GM21619 (cell line): ENCODE measurements at regions not wholly inside any gene's neighbourhood (a gene's known extent, or its start where the extent isn't known, plus 50 kb on each side); places are given as distances from the start of the nearest gene placed in this dataset.
"Not testable (repeated sequence)": the region's sequence is repeated elsewhere in the genome, so short reads cannot be mapped to it uniquely, and the experiment has no call there.

Source experiments
- ATAC-seq: cut with Tn5 transposase; IDR thresholded peaks from one replicate; pipeline ENCODE4 v1.9.1; 2021; ENCODE audit not compliant: unreplicated experiment

DNA sequence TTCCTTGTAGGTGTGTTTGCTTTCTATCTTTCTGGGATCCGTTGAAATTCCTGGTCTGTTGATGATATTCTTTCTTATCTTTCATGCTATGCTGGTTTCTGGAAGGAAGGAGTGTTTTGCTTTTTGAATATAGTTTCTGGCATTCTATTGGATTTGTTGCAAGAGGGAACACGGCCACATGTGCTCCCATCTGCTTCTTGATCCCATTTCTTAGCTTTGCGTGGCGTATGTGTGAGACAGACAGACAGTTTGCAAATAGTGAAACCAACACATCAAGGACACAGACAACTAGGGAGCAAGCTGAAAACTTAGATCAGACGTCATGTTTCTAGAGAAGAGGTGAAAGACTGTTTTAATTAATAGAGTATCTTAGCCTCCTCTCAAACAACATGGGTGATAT, 261.9 kb upstream of the PUDP start:
- no peak for ATAC-seq

DNA sequence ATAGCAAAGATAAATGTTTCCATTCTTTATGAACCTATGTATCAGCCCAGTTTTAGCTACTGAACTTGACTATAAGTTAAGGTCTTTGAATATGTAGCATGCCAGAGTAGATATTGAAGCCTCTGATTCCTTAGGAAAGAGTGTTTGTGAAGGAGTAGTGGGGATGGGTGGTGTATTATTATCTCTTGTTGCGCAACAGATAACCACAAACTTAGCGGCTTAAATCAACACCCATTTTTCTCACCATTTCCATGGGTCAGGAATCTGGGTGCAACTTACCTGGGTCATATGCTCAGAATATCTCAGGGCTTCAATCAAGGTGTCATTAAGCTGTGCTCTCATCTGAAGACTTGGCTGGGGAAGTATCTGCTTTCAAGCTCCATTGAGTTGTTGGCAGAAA, 251.4 kb upstream of the PUDP start:
- no peak for ATAC-seq

DNA sequence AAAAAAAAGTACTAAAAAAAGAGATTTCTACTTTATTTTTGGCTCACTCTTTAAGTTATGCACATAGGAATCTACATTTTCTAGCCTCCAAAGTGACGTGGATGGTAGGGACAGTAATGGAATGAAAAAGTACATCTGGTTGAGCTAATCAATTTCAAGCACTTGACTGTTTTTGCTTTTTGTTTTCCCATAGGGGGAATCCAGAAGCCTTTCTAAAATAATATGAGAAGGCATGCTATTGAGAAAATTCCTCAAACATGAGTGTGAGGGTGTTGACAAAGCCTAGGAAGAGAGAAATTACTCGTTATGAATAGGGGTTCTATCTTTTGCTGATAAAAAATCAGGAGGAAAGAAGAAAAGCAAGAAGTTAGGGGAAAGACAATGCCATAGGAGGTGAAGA, 242.5 kb upstream of the PUDP start:
- ATAC-seq = no peak

DNA sequence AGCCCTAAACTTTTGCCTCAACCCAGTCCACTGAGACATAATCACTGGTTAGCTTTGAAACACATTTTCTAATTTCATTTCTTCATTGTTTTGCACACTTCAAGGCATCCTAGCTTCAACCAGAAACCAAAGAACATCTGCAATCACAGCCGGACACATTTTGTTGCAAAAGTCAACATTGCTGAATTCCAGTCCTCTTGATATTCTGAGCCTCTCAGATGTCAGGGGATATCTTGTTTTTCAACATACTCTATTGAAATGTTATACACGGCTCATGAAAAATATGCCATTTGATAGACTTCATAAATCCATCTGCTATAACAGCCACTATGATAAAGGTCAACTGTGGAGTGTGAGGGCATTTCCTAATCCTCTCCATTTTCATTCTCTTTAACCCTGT, 241.6 kb upstream of the PUDP start:
- ATAC-seq = no peak

DNA sequence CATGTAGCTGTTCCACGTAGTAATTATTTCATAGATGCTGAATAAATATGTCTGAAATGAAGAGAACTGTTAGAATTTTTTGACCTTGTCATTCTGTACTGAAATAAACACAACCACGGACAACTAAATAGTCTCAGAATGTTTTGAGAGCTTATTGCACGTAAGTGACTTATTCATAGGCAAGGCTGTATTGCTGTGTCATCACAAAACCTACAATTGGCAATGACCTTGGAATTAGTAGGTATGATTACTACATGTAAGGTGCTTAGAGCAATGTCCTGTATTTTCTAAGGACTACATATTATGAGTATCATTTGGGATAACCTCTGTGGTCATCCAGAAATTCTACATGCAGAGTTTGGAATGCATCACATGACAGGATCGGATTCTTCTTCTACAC, 237.2 kb upstream of the PUDP start:
- ATAC-seq = no peak

DNA sequence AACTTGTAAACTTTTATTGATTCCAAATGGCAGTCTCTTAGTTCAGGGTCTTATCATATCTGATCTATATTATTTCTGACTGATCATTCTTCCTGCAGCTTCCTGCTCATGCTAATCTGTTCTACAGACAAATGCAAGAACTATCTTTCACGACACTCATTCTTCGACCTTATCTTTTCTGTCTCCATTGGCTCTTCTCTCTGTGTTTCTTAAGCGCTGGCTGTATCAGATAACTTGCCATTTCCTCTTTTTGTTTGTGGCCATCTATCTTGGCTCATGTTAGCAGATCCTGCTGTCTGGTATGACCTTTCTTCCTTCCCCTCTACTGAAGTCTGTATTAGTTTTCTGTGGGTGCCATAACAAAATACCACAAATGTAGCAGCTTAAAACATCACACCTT, 230.5 kb upstream of the PUDP start:
- ATAC-seq = no peak

DNA sequence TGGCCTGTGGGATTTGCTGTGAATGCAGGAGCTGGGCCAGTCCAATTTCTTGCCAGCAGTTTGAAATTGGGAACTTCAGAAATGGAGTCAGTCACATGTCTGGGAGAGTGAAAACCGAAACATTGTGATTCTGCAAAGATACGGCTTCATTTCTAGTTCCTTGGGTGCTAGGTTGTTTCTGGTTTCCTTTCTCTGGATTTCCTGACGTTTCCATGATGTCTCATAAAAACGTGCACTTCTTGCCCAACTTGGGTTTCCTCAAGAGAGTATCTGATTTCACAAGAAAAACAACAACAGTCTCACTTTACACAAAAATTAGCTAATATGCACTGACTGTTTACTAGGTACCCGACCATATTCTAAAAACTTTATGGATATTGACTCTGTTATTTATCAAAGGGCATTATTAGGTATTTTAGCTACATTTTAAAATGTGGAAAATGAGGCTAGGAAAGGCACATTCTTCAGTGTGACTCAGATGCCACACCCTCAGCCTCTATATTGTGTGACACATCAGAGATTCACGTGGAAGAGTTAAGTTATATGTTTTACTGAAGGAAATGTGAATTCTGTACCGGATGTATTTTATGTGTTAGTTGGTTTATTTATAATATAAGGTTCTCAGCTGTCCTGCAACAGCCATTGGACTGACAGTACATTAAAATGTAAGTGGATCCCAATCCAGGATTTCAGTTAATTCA, 225.0 kb upstream of the PUDP start:
- ATAC-seq = no peak

DNA sequence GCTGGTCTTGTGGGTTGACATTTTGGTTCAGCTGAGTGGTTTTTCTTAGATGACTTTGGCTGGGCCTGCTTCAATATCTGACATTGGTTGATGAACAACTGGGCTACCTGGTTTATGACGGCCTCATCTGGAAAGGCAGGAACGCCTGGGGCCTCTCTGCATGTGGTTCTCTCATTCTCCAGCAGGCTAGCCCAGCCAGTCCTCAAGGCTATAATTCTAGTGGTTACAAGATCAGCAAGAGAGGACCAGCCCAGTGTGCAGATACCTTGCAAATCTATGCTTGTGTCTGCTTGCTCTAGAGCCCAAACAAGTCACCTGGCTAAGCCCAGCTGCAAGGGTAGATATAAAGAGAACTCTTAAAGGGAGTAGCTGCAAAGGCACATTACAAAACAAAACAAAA, 214.2 kb upstream of the PUDP start:
- ATAC-seq = no peak

DNA sequence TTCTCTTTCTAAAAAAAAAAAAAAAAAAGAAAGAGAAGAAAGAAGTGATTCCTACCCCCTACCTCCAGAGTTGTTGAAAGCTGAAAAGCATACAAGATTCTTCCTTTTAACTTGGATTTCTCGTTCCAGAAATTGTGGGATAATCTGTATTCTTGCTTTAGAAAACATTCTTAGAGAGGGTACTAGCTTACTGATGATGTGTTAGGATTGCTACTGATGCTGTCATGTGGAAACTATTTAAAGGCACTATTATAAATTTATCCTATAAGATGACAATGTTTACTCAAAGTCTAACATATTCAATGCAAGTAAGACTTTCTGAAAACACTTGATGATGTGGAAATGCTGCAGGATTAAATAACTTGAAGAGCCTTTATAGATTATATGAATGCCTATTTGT, 204.0 kb upstream of the PUDP start:
- ATAC-seq = no peak

DNA sequence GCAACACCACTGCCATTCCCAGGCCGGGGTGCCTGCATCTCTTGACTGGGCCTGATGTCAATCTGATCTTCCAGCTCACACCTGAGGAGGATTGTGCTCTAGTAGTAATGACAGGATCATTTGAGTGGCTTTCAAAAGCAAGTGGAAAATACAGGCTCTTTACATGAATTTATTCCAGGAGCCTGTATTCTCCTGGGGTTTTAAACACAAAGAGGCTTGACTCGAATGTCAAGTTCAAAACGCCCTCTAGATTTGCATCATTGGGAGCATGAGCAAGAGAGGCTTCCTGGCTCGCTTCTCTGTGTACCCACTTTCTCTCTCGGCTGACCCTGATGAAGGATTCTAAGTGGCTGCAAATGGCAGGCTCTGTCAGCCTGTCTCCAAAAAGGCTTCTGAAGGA, 199.5 kb upstream of the PUDP start:
- no peak for ATAC-seq

DNA sequence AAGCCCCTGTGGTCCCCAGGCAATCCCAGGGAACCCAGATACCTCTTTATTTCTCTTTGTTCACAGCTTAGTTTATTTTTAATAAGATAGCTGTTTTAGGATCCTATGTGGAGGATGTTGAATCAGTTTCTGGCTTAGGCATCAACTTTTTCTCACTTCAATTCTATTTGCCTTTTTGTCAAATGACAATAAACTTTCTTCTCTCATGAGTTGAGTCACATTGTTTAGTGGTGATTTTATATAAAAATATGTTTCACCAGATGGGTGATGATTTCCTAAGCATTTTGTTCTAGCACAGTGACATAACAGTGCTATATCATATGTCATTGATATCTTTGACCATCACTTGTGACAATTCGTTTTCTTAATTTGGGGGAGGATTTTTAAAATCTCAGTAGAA, 198.1 kb upstream of the PUDP start:
- ATAC-seq = no peak

DNA sequence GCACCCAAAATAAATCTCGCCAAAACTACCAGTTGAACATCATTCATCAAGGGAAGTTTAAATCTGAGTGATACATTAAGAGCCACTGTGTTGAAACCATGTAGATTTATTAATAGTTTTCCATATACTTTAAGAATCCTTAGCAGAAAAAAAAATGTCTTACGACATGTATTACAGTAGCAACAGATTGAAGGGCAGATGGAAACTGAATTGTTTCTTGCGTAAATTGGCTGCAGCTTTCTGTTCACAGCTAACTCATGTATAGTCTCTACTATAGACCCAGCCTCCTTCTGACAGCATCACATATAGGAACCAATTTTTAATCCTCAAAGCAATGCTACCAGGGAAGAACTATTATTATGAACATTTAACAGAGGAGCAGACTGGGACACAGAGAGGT, 195.2 kb upstream of the PUDP start:
- ATAC-seq = no peak

DNA sequence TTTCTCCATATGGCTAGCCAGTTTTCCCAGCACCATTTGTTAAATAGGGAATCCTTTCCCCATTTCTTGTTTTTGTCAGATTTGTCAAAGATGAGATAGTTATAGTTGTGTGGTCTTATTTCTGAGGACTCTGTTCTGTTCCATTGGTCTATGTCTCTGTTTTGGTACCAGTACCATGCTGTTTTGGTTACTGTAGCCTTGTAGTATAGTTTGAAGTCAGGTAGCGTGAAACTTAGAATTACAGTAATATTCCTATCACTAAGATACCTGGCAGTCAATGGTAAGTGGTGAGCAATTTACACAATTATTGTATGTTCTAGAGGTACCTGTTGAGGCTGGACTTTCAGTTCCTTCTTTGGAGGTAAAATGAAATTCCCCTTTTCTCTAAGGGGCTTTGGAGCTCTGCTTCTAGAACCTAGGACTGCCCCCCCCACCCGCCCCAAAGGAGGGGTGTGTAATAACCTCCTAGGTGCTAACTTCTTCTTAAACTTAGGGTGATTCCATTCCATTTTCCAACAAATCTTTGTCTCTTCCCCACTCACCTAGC, 187.9 kb upstream of the PUDP start:
- not testable (repeated sequence) for ATAC-seq

DNA sequence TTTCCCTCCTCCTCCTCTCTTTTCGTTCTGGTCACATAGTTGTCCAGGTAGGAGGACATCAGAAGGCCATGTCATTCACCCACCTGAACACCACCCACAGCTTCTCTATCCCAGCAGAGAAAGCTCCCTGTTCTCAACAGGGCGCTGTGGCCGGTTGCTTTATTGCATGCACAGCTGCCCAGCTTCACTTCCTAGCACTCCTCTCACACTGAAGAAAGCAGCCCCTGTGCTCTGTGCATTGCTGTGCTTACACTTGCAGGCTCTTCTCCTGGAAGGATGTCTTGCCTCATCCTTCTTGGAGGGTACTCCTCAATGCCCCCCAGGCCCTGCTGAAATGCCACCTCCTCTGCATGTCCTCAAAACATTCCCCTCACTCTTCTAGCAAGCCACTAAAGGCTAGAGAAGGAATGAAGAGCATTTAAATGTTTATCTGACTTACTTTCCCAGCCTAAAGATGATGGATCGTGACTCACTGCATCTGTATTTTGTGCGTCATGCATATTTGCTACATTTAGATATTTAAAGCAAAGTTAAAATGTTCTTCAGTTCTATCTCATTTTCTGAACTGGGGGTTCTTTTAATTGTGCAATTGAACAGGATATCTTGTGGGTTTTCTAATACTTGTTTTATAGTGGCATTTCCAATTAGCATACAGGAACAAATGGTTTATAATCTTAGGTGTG, 186.4 kb upstream of the PUDP start:
- no peak for ATAC-seq

DNA sequence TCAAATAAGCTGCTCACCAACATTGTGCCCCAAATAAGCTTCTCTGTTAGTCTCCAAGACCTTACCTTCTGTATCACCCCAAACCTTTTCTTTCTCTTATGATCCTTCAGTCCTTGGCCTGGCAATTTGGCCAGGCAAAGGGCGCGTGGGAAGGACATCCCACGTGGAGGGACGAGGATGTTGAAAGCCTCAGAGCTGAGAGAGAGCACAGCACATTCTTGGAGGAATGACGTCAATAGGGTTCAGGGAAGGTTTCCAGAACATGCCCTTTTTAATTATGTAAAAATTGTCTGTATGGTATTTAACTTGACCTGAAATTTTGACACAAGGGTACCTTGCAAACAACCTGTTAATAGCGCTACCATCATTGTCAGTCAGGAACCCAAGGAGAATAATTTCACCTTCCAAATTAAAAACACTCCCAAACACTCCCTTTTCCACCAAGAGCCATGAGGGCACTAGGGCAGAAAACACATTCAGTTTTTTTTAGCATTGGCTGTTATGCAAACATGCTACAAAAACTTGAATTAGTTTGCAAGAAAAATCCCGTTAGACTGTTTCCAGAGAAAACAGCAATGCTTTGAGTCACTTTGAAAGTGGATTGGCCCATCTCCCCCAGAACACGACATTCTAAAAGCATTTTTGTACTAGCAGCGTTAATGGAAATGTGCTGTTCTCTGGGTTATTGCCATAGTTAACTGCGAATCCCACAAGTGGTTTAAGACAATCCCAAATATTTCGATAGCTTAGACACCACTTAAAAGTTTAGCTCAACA, 183.2 kb upstream of the PUDP start:
- no peak for ATAC-seq

DNA sequence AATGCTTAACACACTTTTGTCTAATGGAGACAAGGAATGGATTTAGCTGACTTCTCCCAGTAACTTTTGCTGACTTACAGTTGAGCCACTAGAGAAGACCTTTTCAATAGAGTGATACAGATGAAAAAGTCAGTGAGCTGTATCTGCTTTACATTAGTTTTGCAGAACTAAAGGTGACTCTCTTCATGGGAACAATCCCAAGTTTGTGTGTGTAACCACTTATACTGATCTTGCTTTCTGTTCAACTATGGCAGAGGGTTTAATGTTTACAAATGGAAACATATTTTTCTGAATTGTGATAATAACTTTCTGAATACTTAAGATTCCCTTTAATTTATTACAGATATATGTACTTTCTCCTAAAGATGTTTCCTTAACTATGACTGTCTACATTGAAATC, 182.6 kb upstream of the PUDP start:
- ATAC-seq = no peak

DNA sequence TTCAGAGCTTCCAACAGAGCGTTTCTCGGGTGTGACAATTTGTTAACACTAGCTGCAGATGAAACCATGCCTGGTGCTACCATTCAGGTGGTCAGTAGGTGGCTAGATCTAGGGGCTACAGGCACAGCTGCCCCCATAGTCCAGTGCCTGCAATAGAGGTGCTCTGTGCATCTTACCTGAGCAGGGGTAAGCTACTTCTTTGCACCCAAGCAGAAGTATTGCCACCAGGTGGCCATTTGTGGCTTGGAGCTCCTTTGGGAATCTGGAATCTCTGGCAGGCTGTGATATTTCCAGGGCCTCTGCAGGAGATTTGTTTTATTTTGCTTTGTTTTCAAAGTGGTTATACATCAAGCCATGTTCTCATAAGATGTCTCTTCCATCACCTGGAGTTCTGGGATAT, 170.7 kb upstream of the PUDP start:
- no peak for ATAC-seq

DNA sequence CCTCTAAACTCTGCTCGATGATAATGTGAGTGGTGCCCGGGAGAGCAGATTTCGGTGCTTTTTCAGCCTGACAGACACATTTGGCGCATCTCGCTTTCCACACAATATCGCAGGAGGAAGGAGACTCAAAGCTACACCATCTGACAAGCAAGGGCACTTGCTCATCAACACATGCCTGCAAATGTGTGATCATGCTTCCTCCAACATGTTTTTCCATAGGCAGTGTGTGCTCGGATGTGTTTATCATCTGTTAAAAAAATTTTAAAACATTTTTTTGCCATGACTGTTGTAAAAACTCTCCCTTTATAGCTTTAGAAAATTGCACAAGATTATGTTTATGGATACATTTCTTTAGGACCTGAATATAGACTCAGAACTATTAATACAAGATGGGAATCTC, 170.3 kb upstream of the PUDP start:
- no peak for ATAC-seq

DNA sequence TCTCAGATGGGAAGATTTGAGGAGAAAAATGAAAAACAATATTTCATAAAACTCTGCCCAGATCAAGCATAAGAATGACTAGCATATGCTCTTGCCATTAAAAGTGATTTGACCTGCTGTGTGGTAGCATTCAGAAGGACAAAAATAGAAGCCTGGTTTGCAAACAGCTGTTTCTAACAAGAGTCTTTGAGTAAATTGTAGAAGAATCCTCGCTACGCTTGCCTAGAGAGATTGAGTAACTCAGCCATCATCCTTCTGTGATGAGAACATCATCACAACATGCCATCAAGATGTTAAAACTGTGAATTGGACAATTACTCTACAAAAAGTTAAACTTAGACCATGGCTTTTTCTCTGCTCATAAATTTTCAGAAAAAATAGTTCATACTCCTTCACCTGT, 168.9 kb upstream of the PUDP start:
- ATAC-seq = no peak

DNA sequence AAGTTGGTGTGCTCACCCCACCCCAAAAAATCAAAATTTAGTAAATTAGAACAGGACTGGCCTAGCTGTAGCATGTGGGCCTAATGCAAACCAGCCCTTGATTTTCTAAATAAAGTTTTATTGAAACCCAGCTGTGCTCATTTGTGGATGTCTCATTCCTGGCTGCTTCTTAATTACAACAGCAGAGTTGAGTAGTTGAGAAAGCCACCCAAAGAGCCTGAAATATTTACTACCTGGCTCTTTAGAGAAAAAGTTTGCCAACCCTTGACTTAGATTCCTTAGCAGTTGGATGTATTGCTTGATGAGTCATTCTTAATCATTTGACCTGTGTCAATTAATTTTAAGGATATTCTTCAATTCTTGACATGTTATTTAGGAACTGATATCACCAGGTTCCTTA, 168.3 kb upstream of the PUDP start:
- no peak for ATAC-seq

DNA sequence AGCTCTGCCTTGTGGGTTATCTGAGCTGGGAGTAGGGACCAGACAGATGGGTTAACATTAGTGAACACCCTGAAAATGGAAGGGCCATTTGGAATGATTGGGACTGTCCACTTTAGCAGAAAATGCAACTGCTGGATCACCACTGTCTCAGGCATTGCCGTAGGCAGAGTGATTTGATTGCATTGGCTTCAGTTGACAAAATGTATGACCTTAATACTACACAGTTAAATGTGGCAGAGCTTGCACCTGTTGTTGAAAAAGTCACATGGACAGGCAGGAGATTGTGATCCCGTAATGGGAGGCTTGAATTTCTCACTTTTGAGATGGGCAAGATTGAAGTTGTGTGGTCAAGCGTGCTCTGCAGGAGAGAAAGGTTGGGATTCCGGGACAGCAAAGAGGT, 166.5 kb upstream of the PUDP start:
- no peak for ATAC-seq

DNA sequence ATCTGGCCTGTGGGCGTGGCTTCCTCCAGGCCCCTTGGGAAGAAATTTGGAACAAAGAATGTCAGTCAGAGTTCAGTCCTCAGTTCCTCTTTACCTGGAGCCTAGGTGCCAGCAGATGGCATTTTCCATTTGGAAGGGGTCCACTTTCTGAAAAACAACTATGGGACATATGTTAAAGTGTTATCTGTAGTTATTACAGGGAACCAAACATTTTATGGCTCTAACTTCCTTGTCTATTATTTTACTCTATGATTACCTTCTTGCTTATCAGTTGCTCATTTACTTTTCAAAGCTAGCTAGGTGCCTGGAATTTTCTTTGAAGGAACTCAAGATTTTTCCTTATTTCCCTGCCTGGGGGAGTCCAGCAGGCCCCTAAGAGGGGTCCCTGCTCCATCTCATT, 159.8 kb upstream of the PUDP start:
- ATAC-seq = no peak
